GM18499 (cell line): ENCODE measurements at regions not wholly inside any gene's neighbourhood (a gene's known extent, or its start where the extent isn't known, plus 50 kb on each side); places are given as distances from the start of the nearest gene placed in this dataset.

Experiments used
- ATAC-seq: cut with Tn5 transposase; IDR thresholded peaks from one replicate; pipeline ENCODE4 v1.9.1; 2021; ENCODE audit warnings: moderate number of reproducible peaks; ENCODE audit not compliant: insufficient read depth, unreplicated experiment

GRCh38 chr16:80317116-80317515, 223.7 kb upstream of the DYNLRB2 start:
- no peak for ATAC-seq

GRCh38 chr16:80314042-80314441, 226.8 kb upstream of the DYNLRB2 start:
- ATAC-seq = no peak

- no peak for ATAC-seq
These were observed 231.6 kb upstream of the DYNLRB2 start for GRCh38 chr16:80309178-80309577.

GRCh38 chr16:80305410-80305809, 235.4 kb upstream of the DYNLRB2 start:
- ATAC-seq = no peak

- ATAC-seq = no peak
These were observed 237.1 kb upstream of the DYNLRB2 start for GRCh38 chr16:80303691-80304090.

GRCh38 chr16:80300876-80301275, 239.9 kb upstream of the DYNLRB2 start:
- no peak for ATAC-seq

GRCh38 chr16:80300456-80300855, 240.3 kb upstream of the DYNLRB2 start:
- ATAC-seq = no peak

- no peak for ATAC-seq
These were observed 241.4 kb upstream of the DYNLRB2 start for GRCh38 chr16:80299416-80299815.

- no peak for ATAC-seq
These were observed 242.1 kb upstream of the DYNLRB2 start for GRCh38 chr16:80298676-80299075.

- no peak for ATAC-seq
These were observed 244.8 kb upstream of the DYNLRB2 start for GRCh38 chr16:80296034-80296433.

GRCh38 chr16:80294172-80294571, 246.6 kb upstream of the DYNLRB2 start:
- no peak for ATAC-seq

- no peak for ATAC-seq
These were observed 252.2 kb upstream of the DYNLRB2 start for GRCh38 chr16:80288616-80289015.

GRCh38 chr16:80287674-80288073, 253.1 kb upstream of the DYNLRB2 start:
- no peak for ATAC-seq

GRCh38 chr16:80285104-80285503, 255.7 kb upstream of the DYNLRB2 start:
- no peak for ATAC-seq

- no peak for ATAC-seq
These were observed 257.1 kb upstream of the DYNLRB2 start for GRCh38 chr16:80283466-80284392.

- no peak for ATAC-seq
These were observed 260.2 kb upstream of the DYNLRB2 start for GRCh38 chr16:80280557-80280956.

GRCh38 chr16:80279656-80280055, 261.1 kb upstream of the DYNLRB2 start:
- no peak for ATAC-seq

- ATAC-seq = no peak
These were observed 263.6 kb upstream of the DYNLRB2 start for GRCh38 chr16:80277182-80277581.

- no peak for ATAC-seq
These were observed 266.1 kb upstream of the DYNLRB2 start for GRCh38 chr16:80274576-80275191.

GRCh38 chr16:80273635-80274538, 266.9 kb upstream of the DYNLRB2 start:
- no peak for ATAC-seq
